GM12878 (cell line): ENCODE measurements at regions not wholly inside any gene's neighbourhood (a gene's known extent, or its start where the extent isn't known, plus 50 kb on each side); places are given as distances from the start of the nearest gene placed in this dataset.

ENCODE experiments used
- ATAC-seq: fragments of 200-7000 bp; cut with Tn5 transposase; 3 replicates; pipeline ENCODE4 v1.9.1; 2020; ENCODE audit warnings: mild to moderate bottlenecking, moderate library complexity
- BruUV-seq: library from RNA; stranded (reverse); fragments of 400-500 nt; replicated peaks from 2 replicates; lab custom pipeline; 2021; lab: Mats Ljungman, UMichigan
- CTCF ChIA-PET: fragments of 300-600 bp; sonication (Branson Sonifier 250); formaldehyde crosslinking; extraction: SDS; loops from one replicate; lab custom pipeline; 2021; ENCODE audit warnings: inconsistent platforms; lab: Yijun Ruan, JAX
- POLR2A ChIA-PET: fragments of 350-600 bp; formaldehyde crosslinking; extraction: SDS; loops from one replicate; lab custom pipeline; 2021; ENCODE audit warnings: inconsistent platforms; lab: Charles Lee
- RAD21 ChIA-PET: fragments of 300-600 bp; sonication (Branson Sonifier 250); formaldehyde crosslinking; loops from one replicate; lab custom pipeline; 2023; ENCODE audit warnings: antibody characterized with exemption; ENCODE audit not compliant: unreplicated experiment; lab: Charles Lee
- SMC1A ChIA-PET: fragments of 300-600 bp; sonication (Branson Sonifier 250); formaldehyde crosslinking; loops from one replicate; lab custom pipeline; 2023; ENCODE audit not compliant: unreplicated experiment, uncharacterized antibody; lab: Charles Lee
- DNase-seq: peaks from one replicate; pipeline ENCODE4 v3.0.0-alpha.2; 2011; ENCODE audit warnings: low read depth, low spot score
- FAIRE-seq: peaks from 3 replicates; lab custom pipeline; 2011; peaks lifted over from hg19 to GRCh38; lab: Jason Lieb, UNC
- H2AFZ ChIP-seq: 2 replicates; pipeline ENCODE4 v1.6.0; 2011; ENCODE audit warnings: low read depth, low read length, control low read depth; ENCODE audit not compliant: control insufficient read depth
- H3K27ac ChIP-seq: 2 replicates; pipeline ENCODE4 v1.5.1; 2011; ENCODE audit warnings: control low read depth; ENCODE audit not compliant: control insufficient read depth, insufficient read depth
- H3K27me3 ChIP-seq, 2 experiments: replicated peaks in 1 of 2; 2 replicates each; pipeline versions ENCODE4 v1.6.0 to v1.6.1; 2011; ENCODE audit warnings: low read length in 1 of 2; ENCODE audit not compliant: control insufficient read depth in 2 of 2, insufficient read depth in 2 of 2
- H3K36me3 ChIP-seq, 2 experiments: 2 replicates each; pipeline ENCODE4 v1.5.1; 2011; ENCODE audit warnings: low read length in 1 of 2; ENCODE audit not compliant: control insufficient read depth in 2 of 2, insufficient read depth in 2 of 2
- H3K4me1 ChIP-seq: 2 replicates; pipeline ENCODE4 v1.6.1; 2011; ENCODE audit warnings: mild to moderate bottlenecking, low read length, moderate library complexity, mixed read lengths; ENCODE audit not compliant: control insufficient read depth, insufficient read depth
- H3K4me2 ChIP-seq: 2 replicates; pipeline ENCODE4 v1.6.0; 2011; ENCODE audit warnings: control low read depth; ENCODE audit not compliant: control insufficient read depth, insufficient read depth
- H3K4me3 ChIP-seq: fragments of 200-600 bp; sonication (generic); 2 replicates; pipeline ENCODE4 v1.5.1; 2016
- H3K79me2 ChIP-seq: 2 replicates; pipeline ENCODE4 v1.6.0; 2011; ENCODE audit warnings: low read length; ENCODE audit not compliant: control insufficient read depth, insufficient read depth
- H3K9ac ChIP-seq: 2 replicates; pipeline ENCODE4 v1.8.0; 2011; ENCODE audit warnings: low read length, control low read depth, mixed read lengths; ENCODE audit not compliant: control insufficient read depth, insufficient read depth
- H3K9me3 ChIP-seq: replicated peaks from 3 replicates; pipeline ENCODE4 v1.5.1; 2011; ENCODE audit warnings: mild to moderate bottlenecking, low read length; ENCODE audit not compliant: control insufficient read depth, insufficient read depth
- H4K20me1 ChIP-seq: 2 replicates; pipeline ENCODE4 v1.6.0; 2011; ENCODE audit not compliant: control insufficient read depth, insufficient read depth
- GATAD2B ChIP-seq: fragments of 450-650 bp; conservative IDR thresholded peaks from 2 replicates; pipeline ENCODE4 v1.6.1; 2017; ENCODE audit warnings: low read depth, mild to moderate bottlenecking, moderate library complexity
- KDM1A ChIP-seq: fragments of 200-600 bp; sonication (generic); IDR thresholded peaks from 2 replicates; pipeline ENCODE4 v1.6.1; 2016; ENCODE audit warnings: borderline replicate concordance
- LARP7 ChIP-seq: fragments of 450-650 bp; IDR thresholded peaks from 2 replicates; pipeline ENCODE4 v1.6.1; 2017; ENCODE audit warnings: mild to moderate bottlenecking
- MTA3 ChIP-seq: IDR thresholded peaks from 2 replicates; pipeline ENCODE4 v1.6.1; 2012; ENCODE audit warnings: low read length, inconsistent platforms, borderline replicate concordance
- NBN ChIP-seq: fragments of 450-650 bp; IDR thresholded peaks from 2 replicates; pipeline ENCODE4 v1.6.1; 2016
- NFIC ChIP-seq: IDR thresholded peaks from 2 replicates; pipeline ENCODE4 v1.6.1; 2012; ENCODE audit warnings: low read depth, mild to moderate bottlenecking, inconsistent platforms, low read length, moderate library complexity
- PAX8 ChIP-seq: fragments of 450-650 bp; IDR thresholded peaks from 2 replicates; pipeline ENCODE4 v1.6.1; 2017; ENCODE audit warnings: mild to moderate bottlenecking, moderate library complexity
- RAD21 ChIP-seq: IDR thresholded peaks from 2 replicates; pipeline ENCODE4 v1.6.1; 2011; ENCODE audit warnings: mild to moderate bottlenecking, low read depth, low read length, moderate library complexity; ENCODE audit not compliant: insufficient read depth
- SMARCA5 ChIP-seq: fragments of 450-650 bp; IDR thresholded peaks from 2 replicates; pipeline ENCODE4 v1.6.1; 2017; ENCODE audit warnings: mild to moderate bottlenecking
- SUPT20H ChIP-seq: IDR thresholded peaks from 2 replicates; pipeline ENCODE4 v1.6.1; 2011; ENCODE audit warnings: low read depth, mild to moderate bottlenecking, low read length, moderate library complexity, borderline replicate concordance; ENCODE audit not compliant: control insufficient read depth
- TCF3 ChIP-seq: IDR thresholded peaks from 2 replicates; pipeline ENCODE4 v1.6.1; 2012; ENCODE audit warnings: low read depth, mild to moderate bottlenecking, low read length, borderline replicate concordance; ENCODE audit not compliant: insufficient read depth
- YBX1 ChIP-seq: fragments of 450-650 bp; IDR thresholded peaks from 2 replicates; pipeline ENCODE4 v1.6.1; 2016; ENCODE audit warnings: antibody characterized with exemption
- ZNF274 ChIP-seq: IDR thresholded peaks from one replicate; pipeline ENCODE4 v1.8.0; 2011; ENCODE audit not compliant: insufficient read length, insufficient read depth
- WGBS: methylation state at CpG from one replicate; pipeline ENCODE4 v1.1.6; 2016; ENCODE audit warnings: low lambda C conversion rate; ENCODE audit not compliant: insufficient replicate concordance, insufficient coverage; ENCODE audit errors: missing lambda C conversion rate; 5-methylcytosine and 5-hydroxymethylcytosine counted together
- in situ Hi-C: fragments of 300-500 bp; cut with MboI; formaldehyde crosslinking; loops from 9 replicates; pipeline ENCODE4 v1.14.3; 2018; ENCODE audit warnings: mixed read lengths
- intact Hi-C: fragments of 100-400 bp; cut with micrococcal nuclease; formaldehyde crosslinking; loops from one replicate; pipeline ENCODE4 v1.14.2; 2022; ENCODE audit not compliant: unreplicated experiment
- TF ChIP-seq, protein P1 (sequence below): fragments of 450-650 bp; formaldehyde crosslinking; IDR thresholded peaks from 2 replicates; pipeline ENCODE4 v1.4.0; 2020; ENCODE audit warnings: mild to moderate bottlenecking, moderate library complexity
- TF ChIP-seq, protein P2 (sequence below): IDR thresholded peaks from 2 replicates; pipeline ENCODE4 v1.6.1; 2012; ENCODE audit warnings: low read depth, low read length, improper control_type of control experiment

DNA sequence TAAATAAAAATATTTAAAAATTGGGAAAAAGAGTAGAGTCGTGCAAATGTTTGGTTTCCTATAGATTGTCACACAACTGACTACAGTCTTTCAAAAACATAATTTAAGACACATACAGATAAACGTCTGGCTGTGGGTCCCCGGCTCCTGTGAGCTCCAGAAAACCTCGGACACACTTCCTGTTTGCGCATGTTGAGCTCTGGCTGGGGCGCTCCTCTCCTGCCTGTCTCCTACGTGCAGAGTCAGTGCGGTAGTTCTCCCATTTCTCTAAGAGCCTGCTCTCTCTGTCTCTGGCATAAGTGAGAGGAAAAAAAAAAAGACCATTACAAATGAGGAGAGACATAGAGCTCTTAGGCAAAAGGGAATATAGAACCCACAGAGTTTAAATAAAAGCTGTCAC, 128.2 kb upstream of the OBI1 start:
- BruUV-seq = no TSS peak
- in situ Hi-C loops = no loop called here
- FAIRE-seq = no peak
- TF ChIP-seq TCF3 = no peak
- TF ChIP-seq ZNF274 = no peak
- TF ChIP-seq SUPT20H = no peak
- TF ChIP-seq MTA3 = no peak
- TF ChIP-seq NFIC = no peak
- TF ChIP-seq PAX8 = no peak
- no peak for TF ChIP-seq NBN
- no peak for TF ChIP-seq LARP7
- Histone ChIP-seq H3K79me2 (no peaks in the 10 kb centered on the region), H3K27ac (no peak overlapping the region), H3K36me3 (no peaks in the 10 kb centered on the region), H4K20me1 (no peaks in the 10 kb centered on the region), H3K9me3 (no peaks in the 10 kb centered on the region), H3K4me1 (no peaks in the 10 kb centered on the region), H3K27me3 (no peaks in the 10 kb centered on the region; a peak in 1 of 4 replicates), H3K9ac (no peak overlapping the region), H3K4me3 (no peak overlapping the region), H3K4me2 (no peak overlapping the region), H2AFZ (no peak overlapping the region)
- ATAC-seq = no peak
- 12% methylated on average over 8 of the region's 8 CpGs for WGBS
- intact Hi-C loops = no loop called here
- ChIA-PET POLR2A (no interaction called here), SMC1A (no interaction called here), RAD21 (no interaction called here), CTCF (no interaction called here)
- no peak for DNase-seq

DNA sequence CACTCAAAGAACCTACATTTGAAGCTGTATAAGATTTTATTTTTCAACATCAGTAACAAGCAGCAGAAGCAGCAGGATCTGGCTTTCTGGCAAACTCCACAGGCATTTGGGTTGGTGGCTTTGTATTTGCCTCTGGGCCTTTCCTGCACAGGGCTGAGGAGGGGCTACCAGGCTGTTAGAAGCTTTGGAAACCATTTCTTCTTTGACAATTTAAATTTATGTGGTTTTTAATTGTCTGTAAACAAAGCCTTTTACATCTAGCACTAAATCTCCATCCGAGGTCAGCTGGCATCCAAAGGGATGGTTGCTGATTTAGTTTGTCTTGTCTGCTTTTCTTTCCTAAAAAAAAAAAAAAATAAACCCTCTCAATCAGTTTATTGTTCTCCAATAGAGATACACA, 127.5 kb upstream of the OBI1 start:
- Histone ChIP-seq H3K79me2 (no peaks in the 10 kb centered on the region), H3K9ac (no peak overlapping the region), H3K27ac (no peak overlapping the region), H3K27me3 (no peaks in the 10 kb centered on the region; a peak in 1 of 4 replicates), H2AFZ (no peak overlapping the region), H4K20me1 (no peaks in the 10 kb centered on the region), H3K4me1 (no peaks in the 10 kb centered on the region), H3K4me3 (no peak overlapping the region), H3K9me3 (no peaks in the 10 kb centered on the region), H3K36me3 (no peaks in the 10 kb centered on the region), H3K4me2 (no peak overlapping the region)
- intact Hi-C loops (no loop called here), in situ Hi-C loops (no loop called here)
- DNase-seq = no peak
- RAD21 ChIA-PET = no interaction called here
- WGBS = 0% methylated on average over 1 of the region's 1 CpG
- no peak for ATAC-seq
- SMC1A ChIA-PET = no interaction called here
- FAIRE-seq = no peak
- CTCF ChIA-PET = interaction anchor here (0.6 kb wide), 1 partner anchor 410 kb away, joined by 3 read pairs; no protein-coding TSS in a partner anchor
- no TSS peak for BruUV-seq
- POLR2A ChIA-PET = no interaction called here
- TF ChIP-seq RAD21 (no peak), NBN (no peak), ZNF274 (no peak), YBX1 (no peak), GATAD2B (no peak), SMARCA5 (no peak), KDM1A (no peak)
- TF ChIP-seq, protein P1, sequence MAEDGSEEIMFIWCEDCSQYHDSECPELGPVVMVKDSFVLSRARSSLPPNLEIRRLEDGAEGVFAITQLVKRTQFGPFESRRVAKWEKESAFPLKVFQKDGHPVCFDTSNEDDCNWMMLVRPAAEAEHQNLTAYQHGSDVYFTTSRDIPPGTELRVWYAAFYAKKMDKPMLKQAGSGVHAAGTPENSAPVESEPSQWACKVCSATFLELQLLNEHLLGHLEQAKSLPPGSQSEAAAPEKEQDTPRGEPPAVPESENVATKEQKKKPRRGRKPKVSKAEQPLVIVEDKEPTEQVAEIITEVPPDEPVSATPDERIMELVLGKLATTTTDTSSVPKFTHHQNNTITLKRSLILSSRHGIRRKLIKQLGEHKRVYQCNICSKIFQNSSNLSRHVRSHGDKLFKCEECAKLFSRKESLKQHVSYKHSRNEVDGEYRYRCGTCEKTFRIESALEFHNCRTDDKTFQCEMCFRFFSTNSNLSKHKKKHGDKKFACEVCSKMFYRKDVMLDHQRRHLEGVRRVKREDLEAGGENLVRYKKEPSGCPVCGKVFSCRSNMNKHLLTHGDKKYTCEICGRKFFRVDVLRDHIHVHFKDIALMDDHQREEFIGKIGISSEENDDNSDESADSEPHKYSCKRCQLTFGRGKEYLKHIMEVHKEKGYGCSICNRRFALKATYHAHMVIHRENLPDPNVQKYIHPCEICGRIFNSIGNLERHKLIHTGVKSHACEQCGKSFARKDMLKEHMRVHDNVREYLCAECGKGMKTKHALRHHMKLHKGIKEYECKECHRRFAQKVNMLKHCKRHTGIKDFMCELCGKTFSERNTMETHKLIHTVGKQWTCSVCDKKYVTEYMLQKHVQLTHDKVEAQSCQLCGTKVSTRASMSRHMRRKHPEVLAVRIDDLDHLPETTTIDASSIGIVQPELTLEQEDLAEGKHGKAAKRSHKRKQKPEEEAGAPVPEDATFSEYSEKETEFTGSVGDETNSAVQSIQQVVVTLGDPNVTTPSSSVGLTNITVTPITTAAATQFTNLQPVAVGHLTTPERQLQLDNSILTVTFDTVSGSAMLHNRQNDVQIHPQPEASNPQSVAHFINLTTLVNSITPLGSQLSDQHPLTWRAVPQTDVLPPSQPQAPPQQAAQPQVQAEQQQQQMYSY (CRISPR knock-in tag) = no peak
- TF ChIP-seq, protein P2, sequence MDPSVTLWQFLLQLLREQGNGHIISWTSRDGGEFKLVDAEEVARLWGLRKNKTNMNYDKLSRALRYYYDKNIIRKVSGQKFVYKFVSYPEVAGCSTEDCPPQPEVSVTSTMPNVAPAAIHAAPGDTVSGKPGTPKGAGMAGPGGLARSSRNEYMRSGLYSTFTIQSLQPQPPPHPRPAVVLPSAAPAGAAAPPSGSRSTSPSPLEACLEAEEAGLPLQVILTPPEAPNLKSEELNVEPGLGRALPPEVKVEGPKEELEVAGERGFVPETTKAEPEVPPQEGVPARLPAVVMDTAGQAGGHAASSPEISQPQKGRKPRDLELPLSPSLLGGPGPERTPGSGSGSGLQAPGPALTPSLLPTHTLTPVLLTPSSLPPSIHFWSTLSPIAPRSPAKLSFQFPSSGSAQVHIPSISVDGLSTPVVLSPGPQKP = no peak
